Fibroblast of skin of back (primary cell): ENCODE measurements at regions not wholly inside any gene's neighbourhood (a gene's known extent, or its start where the extent isn't known, plus 50 kb on each side); places are given as distances from the start of the nearest gene placed in this dataset.

ENCODE experiments used
- DNase-seq: peaks from one replicate; pipeline ENCODE4 v3.0.0-alpha.2; 2013

- no peak for DNase-seq
These were observed 55.3 kb upstream of the SALL3 start for GRCh38 chr18:78924301-78924700.

- no peak for DNase-seq
These were observed 54.7 kb upstream of the SALL3 start for GRCh38 chr18:78924786-78925540.

- DNase-seq = no peak
These were observed 53.9 kb upstream of the SALL3 start for GRCh38 chr18:78925557-78926242.

DNA sequence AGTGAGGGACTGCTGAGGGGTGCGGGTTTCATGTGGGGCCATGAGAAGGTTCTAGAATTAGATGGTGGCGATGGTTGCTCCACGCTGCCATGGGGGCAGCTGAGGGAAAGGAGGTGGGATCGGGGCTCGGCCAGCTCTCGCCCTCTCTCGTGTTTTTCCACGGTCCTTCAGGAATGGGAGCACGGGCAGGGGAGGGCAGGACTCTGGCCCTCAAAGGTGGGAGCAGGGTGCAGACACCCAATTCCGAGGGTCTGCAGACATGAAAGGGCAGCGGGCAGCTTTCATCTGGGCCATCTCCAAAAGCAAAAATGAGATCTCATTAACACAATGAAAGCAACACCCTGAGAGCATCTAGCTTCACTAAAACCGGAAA lies 53.4 kb upstream of the SALL3 start:
- DNase-seq = no peak

DNA sequence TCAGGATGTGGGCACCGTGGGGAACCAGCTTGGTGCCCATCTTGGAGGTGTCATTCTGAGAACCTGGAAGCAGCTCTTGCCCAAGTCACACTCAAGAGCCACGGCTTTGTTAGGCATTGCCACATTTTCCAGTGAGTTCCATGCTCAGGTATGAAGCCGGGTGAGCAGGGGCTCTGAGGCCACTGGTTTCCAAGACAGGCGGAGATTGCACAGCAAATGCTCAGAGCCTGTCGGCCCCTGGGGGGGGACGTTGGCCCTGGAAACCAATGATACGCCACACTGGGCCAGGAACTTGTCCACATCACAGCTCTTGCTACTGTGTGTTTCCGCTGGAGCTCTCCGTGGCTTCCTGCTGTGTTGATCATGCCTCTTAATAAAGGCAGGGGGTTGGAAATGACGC lies 52.5 kb upstream of the SALL3 start:
- no peak for DNase-seq

- no peak for DNase-seq
These were observed 52.0 kb upstream of the SALL3 start for GRCh38 chr18:78927616-78928015.

GRCh38 chr18:78928076-78928475 lies 51.5 kb upstream of the SALL3 start:
- DNase-seq = no peak

GRCh38 chr18:78929516-78929915 lies 50.1 kb upstream of the SALL3 start:
- no peak for DNase-seq
